ENCODE measurements at regions not wholly inside any gene's neighbourhood (a gene's known extent, or its start where the extent isn't known, plus 50 kb on each side); places are given as distances from the start of the nearest gene placed in this dataset.

- TF ChIP-seq, protein P1, sequence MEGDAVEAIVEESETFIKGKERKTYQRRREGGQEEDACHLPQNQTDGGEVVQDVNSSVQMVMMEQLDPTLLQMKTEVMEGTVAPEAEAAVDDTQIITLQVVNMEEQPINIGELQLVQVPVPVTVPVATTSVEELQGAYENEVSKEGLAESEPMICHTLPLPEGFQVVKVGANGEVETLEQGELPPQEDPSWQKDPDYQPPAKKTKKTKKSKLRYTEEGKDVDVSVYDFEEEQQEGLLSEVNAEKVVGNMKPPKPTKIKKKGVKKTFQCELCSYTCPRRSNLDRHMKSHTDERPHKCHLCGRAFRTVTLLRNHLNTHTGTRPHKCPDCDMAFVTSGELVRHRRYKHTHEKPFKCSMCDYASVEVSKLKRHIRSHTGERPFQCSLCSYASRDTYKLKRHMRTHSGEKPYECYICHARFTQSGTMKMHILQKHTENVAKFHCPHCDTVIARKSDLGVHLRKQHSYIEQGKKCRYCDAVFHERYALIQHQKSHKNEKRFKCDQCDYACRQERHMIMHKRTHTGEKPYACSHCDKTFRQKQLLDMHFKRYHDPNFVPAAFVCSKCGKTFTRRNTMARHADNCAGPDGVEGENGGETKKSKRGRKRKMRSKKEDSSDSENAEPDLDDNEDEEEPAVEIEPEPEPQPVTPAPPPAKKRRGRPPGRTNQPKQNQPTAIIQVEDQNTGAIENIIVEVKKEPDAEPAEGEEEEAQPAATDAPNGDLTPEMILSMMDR (IDR thresholded peaks at IDR 0.05; ENCODE audit: low read depth, low read length) = no peak
- H3K4me3 ChIP-seq (ENCODE audit: low read depth, low read length) = no peak overlapping the region
- in situ Hi-C loops (cut with HindIII; ENCODE audit: low sequenced_read_pairs) = no loop called here
- no peak for DNase-seq (ENCODE audit: low read depth, low spot score)
Measured at GRCh38 chr13:50417597-50417996, 402.4 kb downstream of the KCNRG start.

GRCh38 chr13:50419331-50419865 lies 404.2 kb downstream of the KCNRG start:
- TF ChIP-seq, protein P1 (IDR thresholded peaks at IDR 0.05; ENCODE audit: low read depth, low read length) = no peak
- DNase-seq (ENCODE audit: low read depth, low spot score) = no peak
- in situ Hi-C loops (cut with HindIII; ENCODE audit: low sequenced_read_pairs) = no loop called here
- no peak overlapping the region for H3K4me3 ChIP-seq (ENCODE audit: low read depth, low read length)

DNA sequence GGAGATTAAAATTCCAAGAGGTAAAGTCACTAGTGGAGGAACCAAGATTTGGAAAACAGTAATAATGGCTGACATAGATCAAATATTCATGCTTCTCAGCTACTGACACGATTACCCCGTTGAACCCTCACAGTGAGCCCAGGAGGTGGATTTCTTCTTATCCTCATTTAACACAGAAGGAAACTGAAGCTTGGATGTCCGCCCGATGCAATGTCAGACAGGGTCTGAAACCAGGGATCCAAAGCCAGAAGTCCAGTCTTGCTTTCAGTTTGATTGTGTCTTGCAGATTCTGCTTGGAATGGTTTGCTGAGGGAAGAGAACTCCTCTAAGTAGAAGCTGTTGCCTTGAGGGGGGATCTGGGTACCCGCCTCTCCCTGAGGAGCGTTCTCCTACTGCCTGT lies 404.7 kb downstream of the KCNRG start:
- in situ Hi-C loops (cut with HindIII; ENCODE audit: low sequenced_read_pairs) = no loop called here

DNA sequence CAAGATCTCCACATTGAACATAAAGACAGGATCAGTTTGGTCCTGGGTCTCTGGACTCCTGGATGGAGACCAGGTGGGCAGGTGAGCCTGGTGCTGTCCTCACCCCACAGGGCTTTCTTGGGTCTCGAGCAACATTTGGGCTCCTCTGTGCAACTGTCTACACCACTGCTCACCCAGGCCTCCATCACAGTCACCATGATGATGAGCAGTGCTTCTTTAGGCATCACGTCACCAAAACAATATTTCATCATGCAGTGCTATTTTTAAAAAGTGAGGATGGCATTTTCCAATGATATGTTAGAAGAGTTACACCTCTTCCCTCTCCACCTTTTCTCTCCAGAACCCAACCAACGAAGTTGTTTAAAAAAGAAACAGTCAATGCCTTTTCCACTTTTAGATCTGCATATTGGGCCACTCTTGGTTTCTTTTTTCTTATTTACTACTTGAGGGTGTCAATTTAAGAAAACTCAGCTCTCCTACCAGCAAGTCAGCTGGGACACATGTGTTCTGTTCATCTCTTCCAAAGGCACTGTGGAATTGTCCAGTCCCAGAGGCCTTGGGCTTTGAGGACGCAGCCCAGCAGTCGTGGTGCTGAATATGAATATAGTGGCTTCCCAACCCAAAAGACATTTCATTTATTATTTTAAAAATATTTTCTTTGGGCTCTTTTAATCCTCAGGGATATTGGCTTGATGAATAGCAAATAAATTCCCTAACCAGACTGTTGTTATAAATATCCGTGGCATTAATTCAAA lies 405.7 kb downstream of the KCNRG start:
- DNase-seq (ENCODE audit: low read depth, low spot score) = no peak
- H3K4me3 ChIP-seq (ENCODE audit: low read depth, low read length) = no peak overlapping the region
- in situ Hi-C loops (cut with HindIII; ENCODE audit: low sequenced_read_pairs) = no loop called here
- TF ChIP-seq, protein P1 (IDR thresholded peaks at IDR 0.05; ENCODE audit: low read depth, low read length) = no peak

More for the DNA sequence above, 404.7 kb downstream of the KCNRG start:
- TF ChIP-seq, protein P1 (IDR thresholded peaks at IDR 0.05; ENCODE audit: low read depth, low read length) = no peak
- no peak for DNase-seq (ENCODE audit: low read depth, low spot score)
- no peak overlapping the region for H3K4me3 ChIP-seq (ENCODE audit: low read depth, low read length)

DNA sequence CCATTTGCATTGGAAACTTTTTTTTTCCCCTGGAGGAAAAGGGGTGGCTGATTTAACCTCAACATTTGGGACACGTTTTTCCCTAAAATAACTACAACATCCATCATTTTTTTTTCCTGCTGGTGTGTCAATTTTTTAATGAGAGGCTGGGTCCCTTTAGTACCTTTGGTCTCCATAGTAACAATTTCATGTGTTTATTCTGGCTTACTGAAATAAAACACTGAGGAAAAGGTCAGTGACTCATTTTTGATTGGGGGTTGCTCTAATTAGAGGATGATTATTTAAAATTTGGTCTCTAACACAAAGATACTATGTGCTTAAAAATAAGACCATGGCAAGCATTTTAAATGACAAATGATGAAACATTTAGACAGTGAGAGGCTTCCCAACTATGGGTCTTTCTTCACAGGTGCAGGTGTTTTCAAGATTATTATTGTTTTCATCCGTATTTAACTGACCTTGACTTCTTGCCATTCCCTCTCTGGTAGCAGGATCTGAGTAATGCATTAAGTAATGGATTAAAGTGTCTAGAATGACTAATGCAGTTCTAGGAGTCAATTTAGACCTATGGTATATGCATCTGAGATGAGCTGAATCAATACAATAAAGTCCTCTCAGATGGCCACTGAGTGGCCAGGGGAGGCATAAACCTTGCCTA lies 406.4 kb downstream of the KCNRG start:
- DNase-seq (ENCODE audit: low read depth, low spot score) = peak; percentile 33
- H3K4me3 ChIP-seq (ENCODE audit: low read depth, low read length) = no peak overlapping the region
- in situ Hi-C loops (cut with HindIII; ENCODE audit: low sequenced_read_pairs) = no loop called here
- TF ChIP-seq, protein P1 (IDR thresholded peaks at IDR 0.05; ENCODE audit: low read depth, low read length) = no peak

- no peak for DNase-seq (ENCODE audit: low read depth, low spot score)
- in situ Hi-C loops (cut with HindIII; ENCODE audit: low sequenced_read_pairs) = no loop called here
- TF ChIP-seq, protein P1 (IDR thresholded peaks at IDR 0.05; ENCODE audit: low read depth, low read length) = no peak
- H3K4me3 ChIP-seq (ENCODE audit: low read depth, low read length) = no peak overlapping the region
Measured at GRCh38 chr13:50422181-50423148, 407.2 kb downstream of the KCNRG start.

All from astrocyte of the spinal cord (primary cell).